Prostate gland (tissue), 2 donors: ENCODE measurements at regions not wholly inside any gene's neighbourhood (a gene's known extent, or its start where the extent isn't known, plus 50 kb on each side); places are given as distances from the start of the nearest gene placed in this dataset.

Source experiments
- CTCF ChIP-seq, 4 experiments: fragments of 200-600 bp in 2 of 4; fragments of 450-650 bp in 2 of 4; sonication (generic) in 2 of 4; IDR thresholded peaks; 1 replicate in 3 of 4; 2 replicates in 1 of 4; pipeline ENCODE4 v1.5.1; 2016 to 2019; ENCODE audit warnings: antibody characterized with exemption in 4 of 4, mild to moderate bottlenecking in 2 of 4, moderate library complexity in 2 of 4
- POLR2A ChIP-seq: fragments of 450-650 bp; IDR thresholded peaks from one replicate; pipeline ENCODE4 v1.6.1; 2016; ENCODE audit warnings: antibody characterized with exemption, mild to moderate bottlenecking
- POLR2AphosphoS5 ChIP-seq: sonication (generic); formaldehyde crosslinking; IDR thresholded peaks from one replicate; pipeline ENCODE4 v1.6.1; 2017; ENCODE audit warnings: antibody characterized with exemption

DNA sequence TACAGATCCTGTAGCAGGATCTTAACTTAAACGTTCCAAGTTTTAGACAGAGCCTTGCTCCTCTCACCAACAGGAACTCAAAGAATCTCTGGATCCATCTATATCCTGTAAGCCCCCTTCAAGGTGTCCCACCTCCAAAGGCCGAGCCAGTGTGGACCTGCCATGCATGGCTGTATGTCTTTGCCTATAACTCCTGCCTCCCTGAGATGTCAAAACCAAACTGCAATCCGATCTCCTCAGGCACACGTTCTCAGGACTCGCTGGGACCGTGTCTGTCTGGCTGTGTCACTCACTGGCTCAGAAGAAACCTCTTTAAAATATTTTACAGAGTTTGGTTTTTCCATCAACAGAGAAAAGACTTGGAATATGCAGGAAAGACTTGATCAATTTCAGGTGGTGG, 51.4 kb upstream of the FAM20C start:
- no peak for TF ChIP-seq CTCF (IDR thresholded peaks at IDR 0.05)
- TF ChIP-seq POLR2A: no peak
- TF ChIP-seq POLR2AphosphoS5: no peak
